H1 (cell line): ENCODE measurements at regions not wholly inside any gene's neighbourhood (a gene's known extent, or its start where the extent isn't known, plus 50 kb on each side); places are given as distances from the start of the nearest gene placed in this dataset.

Experiments
- ASH2L ChIP-seq: fragments of 200-600, 300-600 bp; sonication (generic); IDR thresholded peaks from one replicate; pipeline ENCODE4 v1.7.1; 2017; ENCODE audit warnings: low read length
- FOSL1 ChIP-seq: IDR thresholded peaks from 2 replicates; pipeline ENCODE4 v1.6.1; 2011; ENCODE audit warnings: mild to moderate bottlenecking, low read depth, low read length, moderate library complexity; ENCODE audit not compliant: insufficient read depth
- NANOG ChIP-seq: IDR thresholded peaks from 2 replicates; pipeline ENCODE4 v1.6.1; 2011; ENCODE audit warnings: low read length, low read depth, mild to moderate bottlenecking, inconsistent platforms; ENCODE audit not compliant: insufficient read depth, poor library complexity, severe bottlenecking
- TF ChIP-seq, protein P1 (sequence below): IDR thresholded peaks from 2 replicates; pipeline ENCODE4 v1.6.1; 2012; ENCODE audit warnings: inconsistent platforms

- TF ChIP-seq ASH2L = no peak
- TF ChIP-seq, protein P1, sequence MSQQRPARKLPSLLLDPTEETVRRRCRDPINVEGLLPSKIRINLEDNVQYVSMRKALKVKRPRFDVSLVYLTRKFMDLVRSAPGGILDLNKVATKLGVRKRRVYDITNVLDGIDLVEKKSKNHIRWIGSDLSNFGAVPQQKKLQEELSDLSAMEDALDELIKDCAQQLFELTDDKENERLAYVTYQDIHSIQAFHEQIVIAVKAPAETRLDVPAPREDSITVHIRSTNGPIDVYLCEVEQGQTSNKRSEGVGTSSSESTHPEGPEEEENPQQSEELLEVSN = no peak
- TF ChIP-seq FOSL1 = no peak
- no peak for TF ChIP-seq NANOG
Measured at GRCh38 chr16:9630985-9631384, 539.5 kb downstream of the HAPSTR1 start (continued).
